Stimulated activated naive CD8-positive, alpha-beta T cell treated with anti-CD3 and anti-CD28 coated beads, Interleukin-15, Interleukin-2, amounts not matched to agents 100 ng/mL and 50 ng/mL, for 24 hours (primary cell): ENCODE measurements at regions not wholly inside any gene's neighbourhood (a gene's known extent, or its start where the extent isn't known, plus 50 kb on each side); places are given as distances from the start of the nearest gene placed in this dataset.
"Not testable (repeated sequence)": the region's sequence is repeated elsewhere in the genome, so short reads cannot be mapped to it uniquely, and the experiment has no call there.

Experiments
- H3K27ac Mint-ChIP-seq: one replicate; pipeline ENCODE4 v1.8.0; 2021; ENCODE audit warnings: mild to moderate bottlenecking, mixed read lengths
- H3K27me3 Mint-ChIP-seq: one replicate; pipeline ENCODE4 v1.8.0; 2021; ENCODE audit warnings: mixed read lengths
- H3K36me3 Mint-ChIP-seq: one replicate; pipeline ENCODE4 v1.8.0; 2021; ENCODE audit warnings: low read depth, mixed read lengths
- H3K4me1 Mint-ChIP-seq: one replicate; pipeline ENCODE4 v1.8.0; 2021; ENCODE audit warnings: low read depth, mixed read lengths
- H3K4me3 Mint-ChIP-seq: one replicate; pipeline ENCODE4 v1.8.0; 2021; ENCODE audit warnings: mild to moderate bottlenecking, mixed read lengths
- H3K9me3 Mint-ChIP-seq: one replicate; pipeline ENCODE4 v1.8.0; 2021; ENCODE audit warnings: mixed read lengths

DNA sequence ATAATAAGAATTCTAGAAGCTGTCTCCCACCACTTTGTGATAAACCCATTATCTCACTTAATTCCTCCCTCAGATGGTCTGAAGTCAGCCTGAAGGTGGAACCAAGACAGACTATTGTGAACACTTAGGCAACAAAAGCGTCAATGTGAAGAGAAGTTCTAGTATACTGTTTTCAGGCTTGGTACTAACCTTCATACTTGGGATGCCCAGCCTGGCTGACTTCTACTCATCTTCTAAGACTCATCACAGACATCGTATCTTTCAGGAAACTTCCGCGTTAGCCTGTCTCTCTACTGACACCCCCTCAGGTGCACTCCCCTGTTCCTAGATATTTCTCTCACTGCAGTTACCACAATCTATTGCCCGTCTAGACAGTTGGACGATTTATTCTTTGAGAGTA lies 201.2 kb downstream of the SATB1 start:
- Mint-ChIP-seq H3K4me3 (peak overlapping the region; percentile 21), H3K9me3 (no peaks in the 10 kb centered on the region), H3K27ac (peak overlapping the region; percentile 43), H3K4me1 (peaks cover 32% of the 10 kb centered on the region), H3K27me3 (no peaks in the 10 kb centered on the region), H3K36me3 (no peaks in the 10 kb centered on the region)

- Mint-ChIP-seq H3K36me3 (no peaks in the 10 kb centered on the region), H3K4me1 (peaks cover 32% of the 10 kb centered on the region), H3K9me3 (no peaks in the 10 kb centered on the region), H3K27me3 (no peaks in the 10 kb centered on the region), H3K27ac (peak overlapping the region; percentile 43), H3K4me3 (peak overlapping the region; percentile 21)
Observed at GRCh38 chr3:18223571-18223970, 201.6 kb downstream of the SATB1 start.

- Mint-ChIP-seq H3K27ac (no peak overlapping the region), H3K9me3 (no peaks in the 10 kb centered on the region), H3K27me3 (no peaks in the 10 kb centered on the region), H3K4me1 (peaks cover 32% of the 10 kb centered on the region), H3K4me3 (no peak overlapping the region), H3K36me3 (no peaks in the 10 kb centered on the region)
Observed at GRCh38 chr3:18222686-18223085, 202.5 kb downstream of the SATB1 start.

DNA sequence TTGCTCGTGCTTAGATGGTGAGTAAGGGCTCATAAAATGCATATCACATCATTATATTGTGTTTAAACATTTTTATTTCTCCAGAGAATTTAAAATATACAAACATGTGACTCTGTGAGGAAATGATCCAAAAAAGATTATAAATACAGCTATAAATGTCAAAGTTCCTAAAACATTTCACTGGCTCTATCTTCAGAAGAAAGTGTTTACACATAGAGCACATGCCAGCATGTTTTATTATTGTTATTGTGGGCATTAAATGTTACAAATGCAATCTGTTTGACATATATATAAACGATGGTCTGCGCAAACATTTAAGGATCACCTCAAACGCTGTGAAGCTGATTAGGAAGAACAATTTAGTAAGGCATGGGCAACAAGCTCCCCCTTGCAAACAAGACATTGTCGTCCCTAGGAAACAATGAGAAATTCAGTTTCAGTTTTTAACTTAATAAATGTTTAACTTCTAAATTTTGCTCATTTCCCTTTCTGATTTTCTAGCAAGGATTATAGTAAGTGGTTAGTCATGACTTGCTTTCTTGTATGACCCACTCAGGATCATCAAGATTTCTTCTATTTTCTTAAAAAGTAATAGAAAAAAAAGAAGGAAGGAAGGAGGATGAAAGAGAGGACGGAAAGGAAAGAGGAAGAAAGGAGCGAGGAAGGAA lies 207.5 kb downstream of the SATB1 start:
- H3K36me3 Mint-ChIP-seq = no peaks in the 10 kb centered on the region
- H3K4me3 Mint-ChIP-seq = no peak overlapping the region
- no peak overlapping the region for H3K27ac Mint-ChIP-seq
- H3K27me3 Mint-ChIP-seq = no peaks in the 10 kb centered on the region
- peaks cover 7% of the 10 kb centered on the region for H3K4me1 Mint-ChIP-seq
- H3K9me3 Mint-ChIP-seq = no peaks in the 10 kb centered on the region

DNA sequence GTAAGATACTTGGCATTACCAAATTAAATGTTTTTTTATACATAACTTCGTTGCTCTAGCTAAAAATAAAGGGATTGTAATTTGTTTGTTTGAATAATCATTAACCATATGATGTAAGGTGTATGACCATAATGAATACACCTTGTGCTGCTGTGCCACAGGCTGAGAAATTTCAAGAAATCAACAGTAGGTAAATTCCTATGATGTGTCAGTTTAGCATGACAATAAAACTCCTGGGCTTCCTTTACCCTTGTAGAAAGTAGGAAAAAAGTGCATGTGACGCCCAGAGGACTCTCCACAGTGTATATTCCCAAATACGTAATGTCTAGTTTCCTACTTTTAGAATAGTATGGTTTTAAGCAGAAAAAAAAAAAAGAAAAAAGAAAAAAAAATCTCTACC lies 208.1 kb downstream of the SATB1 start:
- Mint-ChIP-seq H3K27me3 (no peaks in the 10 kb centered on the region), H3K27ac (no peak overlapping the region), H3K36me3 (no peaks in the 10 kb centered on the region), H3K9me3 (no peaks in the 10 kb centered on the region), H3K4me3 (no peak overlapping the region), H3K4me1 (peaks cover 6% of the 10 kb centered on the region)

DNA sequence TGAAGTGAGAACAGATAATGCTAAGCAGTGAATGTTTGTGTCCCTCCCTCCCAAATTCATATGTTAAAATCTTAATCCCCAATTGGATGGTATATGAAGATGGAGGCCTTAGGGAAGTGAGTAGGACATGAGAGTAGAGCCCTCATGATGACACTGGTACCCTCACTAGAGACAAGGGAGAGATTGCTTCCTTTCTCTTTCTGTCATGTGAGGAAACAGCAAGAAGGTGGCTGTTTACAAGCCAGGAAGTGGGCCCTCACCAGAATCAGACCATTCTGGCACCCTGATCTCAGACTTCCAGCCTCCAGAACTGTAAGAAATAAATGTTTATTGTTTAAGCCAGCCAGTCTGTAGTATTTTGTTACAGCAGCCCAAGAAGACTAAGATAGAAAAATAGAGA lies 209.5 kb downstream of the SATB1 start:
- H3K36me3 Mint-ChIP-seq = no peaks in the 10 kb centered on the region
- H3K27me3 Mint-ChIP-seq = no peaks in the 10 kb centered on the region
- H3K9me3 Mint-ChIP-seq = no peaks in the 10 kb centered on the region
- no peak overlapping the region for H3K27ac Mint-ChIP-seq
- peaks cover 10% of the 10 kb centered on the region for H3K4me1 Mint-ChIP-seq
- H3K4me3 Mint-ChIP-seq = no peak overlapping the region

- Mint-ChIP-seq H3K9me3 (peaks cover 8% of the 10 kb centered on the region), H3K4me1 (peaks cover 20% of the 10 kb centered on the region), H3K27me3 (peaks cover 3% of the 10 kb centered on the region), H3K36me3 (no peaks in the 10 kb centered on the region), H3K27ac (no peak overlapping the region), H3K4me3 (no peak overlapping the region)
Observed at GRCh38 chr3:18211116-18211515, 214.0 kb downstream of the SATB1 start.

DNA sequence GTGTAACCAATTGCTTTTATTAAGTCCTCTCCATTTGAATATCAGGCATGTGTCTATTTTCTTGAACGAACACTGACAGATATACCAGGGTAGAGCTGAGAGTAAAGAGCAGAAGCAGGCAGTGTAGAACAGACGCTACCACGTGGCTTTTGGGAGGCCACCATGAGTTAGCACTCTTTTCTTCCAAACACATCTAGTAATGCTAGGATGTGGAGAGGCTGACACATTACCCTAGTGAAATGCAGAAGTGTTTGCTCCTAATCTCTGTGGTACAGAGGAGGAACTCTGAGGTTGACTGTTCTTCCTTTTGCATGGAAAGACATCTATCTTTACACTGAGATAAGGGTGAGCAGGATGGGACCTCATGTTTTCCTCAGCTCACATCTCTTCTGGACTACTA lies 216.3 kb downstream of the SATB1 start:
- no peak overlapping the region for H3K4me3 Mint-ChIP-seq
- peaks cover 8% of the 10 kb centered on the region for H3K9me3 Mint-ChIP-seq
- H3K27ac Mint-ChIP-seq = no peak overlapping the region
- H3K27me3 Mint-ChIP-seq = peaks cover 13% of the 10 kb centered on the region
- H3K36me3 Mint-ChIP-seq = no peaks in the 10 kb centered on the region
- peaks cover 17% of the 10 kb centered on the region for H3K4me1 Mint-ChIP-seq

GRCh38 chr3:18208091-18208490 lies 217.0 kb downstream of the SATB1 start:
- no peak overlapping the region for H3K4me3 Mint-ChIP-seq
- peaks cover 17% of the 10 kb centered on the region for H3K4me1 Mint-ChIP-seq
- peaks cover 13% of the 10 kb centered on the region for H3K27me3 Mint-ChIP-seq
- H3K27ac Mint-ChIP-seq = no peak overlapping the region
- H3K36me3 Mint-ChIP-seq = no peaks in the 10 kb centered on the region
- H3K9me3 Mint-ChIP-seq = peaks cover 8% of the 10 kb centered on the region

DNA sequence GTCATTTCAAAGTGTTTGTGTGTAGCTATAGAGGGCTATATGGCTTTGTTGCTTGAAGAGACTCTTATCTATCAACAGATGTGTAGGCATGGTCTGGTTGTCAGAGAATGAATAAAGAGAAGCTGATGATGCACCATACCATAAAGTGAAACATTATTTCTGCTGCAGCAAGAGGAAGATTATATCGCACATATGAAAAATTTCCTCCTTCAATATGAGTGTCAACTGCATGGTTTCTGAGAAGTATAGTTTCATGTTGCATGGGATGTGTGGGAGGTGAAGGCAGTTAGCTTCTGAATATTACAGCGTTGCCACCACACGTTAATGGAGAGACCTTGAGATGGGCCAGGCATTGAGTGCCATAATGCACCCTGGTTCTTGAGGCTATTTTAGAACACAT lies 217.9 kb downstream of the SATB1 start:
- H3K36me3 Mint-ChIP-seq = no peaks in the 10 kb centered on the region

GRCh38 chr3:18205701-18206100 lies 219.4 kb downstream of the SATB1 start:
- Mint-ChIP-seq H3K27me3 (peaks cover 13% of the 10 kb centered on the region), H3K4me1 (peaks cover 13% of the 10 kb centered on the region)
- not testable (repeated sequence) for H3K4me3 Mint-ChIP-seq, H3K27ac Mint-ChIP-seq, H3K9me3 Mint-ChIP-seq, H3K36me3 Mint-ChIP-seq

More for the DNA sequence above, 217.9 kb downstream of the SATB1 start:
- H3K27ac Mint-ChIP-seq = peak overlapping the region; percentile 24
- H3K4me1 Mint-ChIP-seq = peaks cover 17% of the 10 kb centered on the region
- peaks cover 13% of the 10 kb centered on the region for H3K27me3 Mint-ChIP-seq
- H3K9me3 Mint-ChIP-seq = peaks cover 8% of the 10 kb centered on the region
- H3K4me3 Mint-ChIP-seq = no peak overlapping the region

- peaks cover 15% of the 10 kb centered on the region for H3K9me3 Mint-ChIP-seq
- H3K36me3 Mint-ChIP-seq = no peaks in the 10 kb centered on the region
- no peak overlapping the region for H3K4me3 Mint-ChIP-seq
- no peaks in the 10 kb centered on the region for H3K4me1 Mint-ChIP-seq
- no peak overlapping the region for H3K27ac Mint-ChIP-seq
- peaks cover 10% of the 10 kb centered on the region for H3K27me3 Mint-ChIP-seq
Observed at GRCh38 chr3:18201315-18201714, 223.8 kb downstream of the SATB1 start.

DNA sequence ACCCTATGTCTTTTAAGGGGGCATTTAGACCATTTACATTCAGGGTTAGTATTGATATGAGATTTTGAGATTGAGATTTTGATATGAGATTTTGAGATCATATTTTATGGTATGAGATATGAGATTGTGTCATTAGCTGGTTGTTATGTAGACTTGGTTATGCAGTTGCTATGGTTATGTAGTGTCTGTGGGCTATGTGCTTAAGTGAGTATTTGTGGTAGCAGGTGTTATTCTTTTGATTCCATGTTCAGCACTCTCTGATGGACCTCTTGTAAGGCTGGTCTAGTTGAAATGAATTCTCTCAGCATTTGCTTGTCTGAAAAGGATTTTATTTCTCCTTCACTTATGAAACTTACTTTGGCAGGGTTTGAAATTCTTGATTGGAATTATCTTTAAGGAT lies 225.4 kb downstream of the SATB1 start:
- Mint-ChIP-seq H3K4me1 (no peaks in the 10 kb centered on the region), H3K4me3 (no peak overlapping the region), H3K27me3 (no peaks in the 10 kb centered on the region), H3K36me3 (no peaks in the 10 kb centered on the region), H3K9me3 (peaks cover 20% of the 10 kb centered on the region), H3K27ac (no peak overlapping the region)

DNA sequence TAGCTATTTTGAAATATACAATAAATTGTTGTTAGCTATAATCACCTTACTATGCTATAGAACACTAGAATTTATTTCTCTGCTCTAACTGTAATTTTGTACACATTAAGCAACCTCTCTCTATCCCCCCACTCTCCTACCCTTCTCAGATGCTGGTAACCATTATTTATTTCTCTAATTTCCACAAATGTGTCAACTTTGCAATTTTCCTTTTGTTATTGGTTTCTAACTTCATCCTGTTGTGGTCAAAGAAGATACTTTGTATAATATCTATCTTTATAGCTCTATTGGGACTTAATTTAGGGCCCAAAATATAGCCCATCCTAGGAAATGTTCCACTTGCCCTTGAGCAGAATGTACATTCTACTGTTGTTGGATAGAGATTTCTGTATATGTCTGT lies 229.3 kb downstream of the SATB1 start:
- Mint-ChIP-seq H3K4me3 (no peak overlapping the region), H3K36me3 (no peaks in the 10 kb centered on the region), H3K27ac (no peak overlapping the region), H3K9me3 (peaks cover 20% of the 10 kb centered on the region), H3K27me3 (no peaks in the 10 kb centered on the region), H3K4me1 (no peaks in the 10 kb centered on the region)

DNA sequence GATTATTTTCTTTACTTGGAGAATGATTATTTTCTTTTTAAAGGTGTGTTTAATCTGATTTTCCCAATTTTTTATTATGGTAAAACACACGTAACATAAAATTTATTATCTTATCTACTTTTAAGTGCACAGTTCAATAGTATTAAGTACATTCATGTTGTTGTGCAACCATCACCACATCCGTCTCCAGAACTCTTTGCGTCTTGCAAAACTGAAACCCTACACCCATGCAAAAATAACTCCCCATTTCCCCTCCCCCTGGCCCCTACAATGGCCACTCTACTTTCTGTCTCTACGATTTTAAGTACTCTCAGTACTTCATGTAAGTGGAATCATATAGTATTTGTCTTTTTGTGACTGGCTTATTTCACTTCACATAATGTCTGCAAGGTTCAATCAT lies 230.7 kb downstream of the SATB1 start:
- no peaks in the 10 kb centered on the region for H3K36me3 Mint-ChIP-seq
- no peaks in the 10 kb centered on the region for H3K27me3 Mint-ChIP-seq

GRCh38 chr3:18190646-18191045 lies 234.5 kb downstream of the SATB1 start:
- Mint-ChIP-seq H3K4me3 (no peak overlapping the region), H3K27me3 (no peaks in the 10 kb centered on the region), H3K4me1 (no peaks in the 10 kb centered on the region), H3K27ac (no peak overlapping the region), H3K9me3 (no peaks in the 10 kb centered on the region), H3K36me3 (no peaks in the 10 kb centered on the region)

More for the DNA sequence above, 230.7 kb downstream of the SATB1 start:
- Mint-ChIP-seq H3K4me3 (no peak overlapping the region), H3K4me1 (no peaks in the 10 kb centered on the region), H3K9me3 (peaks cover 12% of the 10 kb centered on the region), H3K27ac (no peak overlapping the region)
